IMR-90 (cell line): ENCODE measurements at regions not wholly inside any gene's neighbourhood (a gene's known extent, or its start where the extent isn't known, plus 50 kb on each side); places are given as distances from the start of the nearest gene placed in this dataset.
"Not testable (repeated sequence)": the region's sequence is repeated elsewhere in the genome, so short reads cannot be mapped to it uniquely, and the experiment has no call there.

Experiments
- ATAC-seq: fragments of 200-7000 bp; cut with Tn5 transposase; 2 replicates; pipeline ENCODE4 v1.9.1; 2020; ENCODE audit warnings: low read depth, mild to moderate bottlenecking, moderate library complexity
- BruUV-seq: library from RNA; stranded (reverse); fragments of 400-500 nt; replicated peaks from 2 replicates; lab custom pipeline; 2021; lab: Mats Ljungman, UMichigan
- CTCF ChIA-PET: fragments of 300-600 bp; formaldehyde crosslinking; extraction: SDS; loops from one replicate; lab custom pipeline; 2021; ENCODE audit warnings: antibody characterized with exemption; lab: Yijun Ruan, JAX
- POLR2A ChIA-PET: fragments of 300-600 bp; sonication (Branson Sonifier 250); formaldehyde crosslinking; loops from one replicate; lab custom pipeline; 2022; ENCODE audit warnings: antibody characterized with exemption; ENCODE audit not compliant: unreplicated experiment; lab: Charles Lee
- DNase-seq: peaks from one replicate; pipeline ENCODE4 v3.0.0; 2013
- H2AFZ ChIP-seq: replicated peaks from 2 replicates; pipeline ENCODE3; 2013; ENCODE audit warnings: low read length, mild to moderate bottlenecking; ENCODE audit not compliant: poor library complexity
- H2AK5ac ChIP-seq: 2 replicates; pipeline ENCODE4 v1.6.1; 2013; ENCODE audit warnings: low read depth, low read length, inconsistent platforms
- H2AK9ac ChIP-seq: replicated peaks from 2 replicates; pipeline ENCODE3; 2013; ENCODE audit warnings: mild to moderate bottlenecking, low read depth, low read length, moderate library complexity; ENCODE audit not compliant: poor library complexity
- H2BK120ac ChIP-seq: 2 replicates; pipeline ENCODE4 v1.6.1; 2013; ENCODE audit warnings: low read depth, low read length, inconsistent platforms
- H2BK15ac ChIP-seq: 3 replicates; pipeline ENCODE4 v1.6.1; 2013; ENCODE audit warnings: low read depth, low read length, inconsistent platforms
- H2BK20ac ChIP-seq: 2 replicates; pipeline ENCODE4 v1.6.1; 2013; ENCODE audit warnings: low read depth, mild to moderate bottlenecking, inconsistent platforms, low read length, moderate library complexity
- H2BK5ac ChIP-seq: 2 replicates; pipeline ENCODE4 v1.6.1; 2013; ENCODE audit warnings: mild to moderate bottlenecking, low read depth, low read length, inconsistent platforms; ENCODE audit not compliant: poor library complexity, severe bottlenecking
- H3K14ac ChIP-seq: replicated peaks from 2 replicates; pipeline ENCODE4 v1.6.1; 2013; ENCODE audit warnings: low read depth, low read length, inconsistent platforms
- H3K18ac ChIP-seq: 2 replicates; pipeline ENCODE4 v1.6.1; 2013; ENCODE audit warnings: low read depth, low read length, control low read depth
- H3K23ac ChIP-seq: 2 replicates; pipeline ENCODE4 v1.6.1; 2013; ENCODE audit warnings: low read depth, low read length, inconsistent platforms
- H3K27ac ChIP-seq: 2 replicates; pipeline ENCODE4 v1.5.1; 2013; ENCODE audit warnings: mild to moderate bottlenecking, control low read depth, low read length; ENCODE audit not compliant: insufficient read depth
- H3K27me3 ChIP-seq: 2 replicates; pipeline ENCODE4 v1.6.1; 2013; ENCODE audit warnings: low read length; ENCODE audit not compliant: control insufficient read depth, insufficient read depth
- H3K36me3 ChIP-seq: 2 replicates; pipeline ENCODE4 v1.6.1; 2013; ENCODE audit warnings: low read length, mixed read lengths; ENCODE audit not compliant: control insufficient read depth, insufficient read depth
- H3K4ac ChIP-seq: 2 replicates; pipeline ENCODE4 v1.6.1; 2013; ENCODE audit warnings: low read depth, low read length, inconsistent platforms
- H3K4me1 ChIP-seq: 2 replicates; pipeline ENCODE4 v1.6.1; 2013; ENCODE audit warnings: low read length, mixed read lengths; ENCODE audit not compliant: control insufficient read depth, insufficient read depth
- H3K4me2 ChIP-seq: 2 replicates; pipeline ENCODE4 v1.6.1; 2013; ENCODE audit warnings: low read depth, mild to moderate bottlenecking, control low read depth, low read length, moderate library complexity
- H3K4me3 ChIP-seq: 2 replicates; pipeline ENCODE4 v1.5.1; 2013; ENCODE audit warnings: low read depth, mild to moderate bottlenecking, control low read depth, low read length, moderate library complexity; ENCODE audit not compliant: insufficient read depth
- H3K56ac ChIP-seq: 2 replicates; pipeline ENCODE4 v1.6.1; 2013; ENCODE audit warnings: low read length, inconsistent platforms; ENCODE audit not compliant: insufficient read depth; ENCODE audit errors: extremely low read depth
- H3K79me1 ChIP-seq, 2 experiments: 2 replicates each; pipeline ENCODE4 v1.6.1; 2013; ENCODE audit warnings: low read length in 2 of 2, inconsistent platforms in 1 of 2, low read depth in 1 of 2
- H3K9ac ChIP-seq: 2 replicates; pipeline ENCODE4 v1.6.1; 2013; ENCODE audit warnings: low read depth, low read length, control low read depth
- H3K9me1 ChIP-seq: 2 replicates; pipeline ENCODE4 v1.6.1; 2013; ENCODE audit warnings: low read length, inconsistent platforms; ENCODE audit not compliant: insufficient read depth
- H3K9me3 ChIP-seq: 2 replicates; pipeline ENCODE4 v1.6.1; 2013; ENCODE audit warnings: low read length; ENCODE audit not compliant: control insufficient read depth, insufficient read depth
- H4K20me1 ChIP-seq: 2 replicates; pipeline ENCODE4 v1.6.1; 2013; ENCODE audit warnings: low read length, inconsistent platforms; ENCODE audit not compliant: insufficient read depth
- H4K5ac ChIP-seq: 2 replicates; pipeline ENCODE4 v1.6.1; 2013; ENCODE audit warnings: mild to moderate bottlenecking, low read depth, low read length, control low read depth
- H4K8ac ChIP-seq, 2 experiments: 2 replicates each; pipeline ENCODE4 v1.6.1; 2013; ENCODE audit warnings: low read depth in 2 of 2, low read length in 2 of 2, control low read depth in 1 of 2, inconsistent platforms in 1 of 2
- H4K91ac ChIP-seq: 2 replicates; pipeline ENCODE4 v1.6.1; 2013; ENCODE audit warnings: low read depth, low read length, inconsistent platforms; ENCODE audit not compliant: insufficient read depth
- WGBS, 2 experiments: methylation state at CpG; one replicate each; pipeline versions ENCODE4 v1.1.5 to v1.1.7; 2013; ENCODE audit warnings: missing lambda C conversion rate in 2 of 2; ENCODE audit not compliant: insufficient read length in 1 of 2; ENCODE audit errors: extremely low coverage in 2 of 2; 5-methylcytosine and 5-hydroxymethylcytosine counted together
- dilution Hi-C: fragments of 300-500 bp; cut with HindIII; formaldehyde crosslinking; loops from one replicate; pipeline ENCODE4 v1.14.3; 2018; ENCODE audit warnings: low sequenced_read_pairs; ENCODE audit not compliant: unreplicated experiment
- in situ Hi-C: fragments of 300-500 bp; cut with MboI; formaldehyde crosslinking; loops from 3 replicates; pipeline ENCODE4 v1.14.3; 2019; ENCODE audit warnings: low sequenced_read_pairs, inconsistent platforms, mixed read lengths
- intact Hi-C: fragments of 100-400 bp; cut with micrococcal nuclease; formaldehyde crosslinking; loops from 2 replicates; pipeline ENCODE4 v1.10.0; 2022

GRCh38 chr4:49149006-49149975, 163.2 kb downstream of the CWH43 start:
- BruUV-seq, H2BK20ac ChIP-seq, H3K14ac ChIP-seq, H4K91ac ChIP-seq, H4K20me1 ChIP-seq, dilution Hi-C loops, H4K8ac ChIP-seq, H3K9me1 ChIP-seq, H3K4me3 ChIP-seq, H3K4me2 ChIP-seq, H3K4ac ChIP-seq, in situ Hi-C loops, H2AK9ac ChIP-seq, intact Hi-C loops, H3K79me1 ChIP-seq, H3K36me3 ChIP-seq, H3K9ac ChIP-seq, CTCF ChIA-PET, H3K56ac ChIP-seq, H3K27me3 ChIP-seq, H2BK120ac ChIP-seq, H3K18ac ChIP-seq, H3K27ac ChIP-seq, H3K4me1 ChIP-seq, H4K5ac ChIP-seq, POLR2A ChIA-PET, H2BK15ac ChIP-seq, H2AK5ac ChIP-seq, H3K23ac ChIP-seq, H2AFZ ChIP-seq: not testable (repeated sequence)
- ATAC-seq (peak; percentile 87), DNase-seq (peak; percentile 93)
- Histone ChIP-seq H3K9me3 (peaks cover 64% of the 10 kb centered on the region), H2BK5ac (peak overlapping the region; percentile 1)
- WGBS, 2 experiments = 43 to 100% methylated on average over 12 to 20 of the region's 21 CpGs

- H4K91ac ChIP-seq, POLR2A ChIA-PET, H3K14ac ChIP-seq, BruUV-seq, H3K9me1 ChIP-seq, H2BK20ac ChIP-seq, H3K4me2 ChIP-seq, in situ Hi-C loops, H2BK120ac ChIP-seq, H3K4me1 ChIP-seq, H2BK15ac ChIP-seq, H2AK5ac ChIP-seq, ATAC-seq, H2AK9ac ChIP-seq, H3K27me3 ChIP-seq, H3K9ac ChIP-seq, H3K27ac ChIP-seq, CTCF ChIA-PET, H3K4ac ChIP-seq, H4K5ac ChIP-seq, intact Hi-C loops, H2AFZ ChIP-seq, H3K18ac ChIP-seq, H4K8ac ChIP-seq, H3K79me1 ChIP-seq, H3K36me3 ChIP-seq, H4K20me1 ChIP-seq, H3K4me3 ChIP-seq, dilution Hi-C loops, H3K56ac ChIP-seq, H3K23ac ChIP-seq: not testable (repeated sequence)
- peaks cover 63% of the 10 kb centered on the region for H3K9me3 ChIP-seq
- H2BK5ac ChIP-seq = peak overlapping the region; percentile 1
- DNase-seq = peak; percentile 46
- 27 to 100% methylated on average over 2 to 10 of the region's 10 CpGs for WGBS, 2 experiments
These were observed 164.4 kb downstream of the CWH43 start for GRCh38 chr4:49150351-49151083.
